K562 (cell line): ENCODE measurements at regions not wholly inside any gene's neighbourhood (a gene's known extent, or its start where the extent isn't known, plus 50 kb on each side); places are given as distances from the start of the nearest gene placed in this dataset.

Experiments
- ATAC-seq: fragments of 200-7000 bp; cut with Tn5 transposase; 3 replicates; pipeline ENCODE4 v1.9.1; 2020; ENCODE audit warnings: moderate library complexity
- BruUV-seq: library from RNA; stranded (reverse); fragments of 400-500 nt; replicated peaks from 2 replicates; lab custom pipeline; 2021; lab: Mats Ljungman, UMichigan
- CTCF ChIA-PET: fragments of 300-600 bp; formaldehyde crosslinking; extraction: SDS; loops from one replicate; lab custom pipeline; 2021; ENCODE audit warnings: low intra/inter-chr PET ratio; lab: Yijun Ruan, JAX
- POLR2A ChIA-PET: fragments of 300-600, 350-650 bp; sonication (Branson Sonifier 250); formaldehyde crosslinking; extraction: SDS; loops from one replicate; lab custom pipeline; 2021; ENCODE audit warnings: antibody characterized with exemption, inconsistent platforms; lab: Yijun Ruan, JAX
- DNase-seq, 4 experiments: peaks; one replicate each; pipeline versions ENCODE4 v3.0.0 to v3.0.0-alpha.2; 2011 to 2018; ENCODE audit warnings: low spot score in 3 of 4, mixed read lengths in 3 of 4; ENCODE audit errors: extremely low read depth in 1 of 4
- FAIRE-seq: peaks from 2 replicates; lab custom pipeline; 2011; peaks lifted over from hg19 to GRCh38; lab: Jason Lieb, UNC
- H2AFZ ChIP-seq: 2 replicates; pipeline ENCODE4 v1.6.0; 2011; ENCODE audit warnings: low read depth, low read length, control low read depth, inconsistent platforms
- H3K27ac ChIP-seq: fragments of 200-600 bp; 3 replicates; pipeline ENCODE4 v1.8.0; 2011; ENCODE audit warnings: low read depth, mild to moderate bottlenecking, control low read depth, inconsistent platforms, low read length, moderate library complexity, mixed read lengths; ENCODE audit errors: extremely low read depth
- H3K27me3 ChIP-seq, 2 experiments: fragments of 300-600 bp in 1 of 2; 2 replicates in 1 of 2; 3 replicates in 1 of 2; pipeline versions ENCODE4 v1.6.0 to v1.8.0; 2011; ENCODE audit warnings: inconsistent platforms in 2 of 2, low read length in 2 of 2, mild to moderate bottlenecking in 1 of 2, mixed read lengths in 1 of 2, moderate library complexity in 1 of 2; ENCODE audit not compliant: control insufficient read depth in 2 of 2, insufficient read depth in 2 of 2
- H3K36me3 ChIP-seq: fragments of 300-600 bp; 3 replicates; pipeline ENCODE4 v1.8.0; 2011; ENCODE audit warnings: mild to moderate bottlenecking, low read length, inconsistent platforms; ENCODE audit not compliant: control insufficient read depth, insufficient read depth
- H3K4me1 ChIP-seq, 2 experiments: fragments of 200-600 bp in 1 of 2; replicated peaks in 1 of 2; 2 replicates in 1 of 2; 3 replicates in 1 of 2; pipeline versions ENCODE4 v1.5.1 to v1.8.0; 2011; ENCODE audit warnings: inconsistent platforms in 2 of 2, low read length in 2 of 2, mild to moderate bottlenecking in 1 of 2, mixed read lengths in 1 of 2, moderate library complexity in 1 of 2; ENCODE audit not compliant: control insufficient read depth in 2 of 2, insufficient read depth in 2 of 2
- H3K4me2 ChIP-seq: 2 replicates; pipeline ENCODE4 v1.6.1; 2011; ENCODE audit warnings: low read length, control low read depth, inconsistent platforms, mixed read lengths; ENCODE audit not compliant: insufficient read depth
- H3K4me3 ChIP-seq: fragments of 200-600 bp; sonication (generic), shearing (Covaris generic); 2 replicates; pipeline ENCODE4 v1.5.1; 2016; ENCODE audit warnings: control low read depth, inconsistent platforms
- H3K79me2 ChIP-seq: fragments of 200-600 bp; 3 replicates; pipeline ENCODE4 v1.8.0; 2011; ENCODE audit warnings: low read length, inconsistent platforms; ENCODE audit not compliant: control insufficient read depth, insufficient read depth
- H3K9ac ChIP-seq, 2 experiments: 2 replicates each; pipeline versions ENCODE4 v1.6.0 to v1.6.1; 2011; ENCODE audit warnings: low read depth in 2 of 2, low read length in 2 of 2, control low read depth in 1 of 2, inconsistent platforms in 1 of 2, mild to moderate bottlenecking in 1 of 2, mixed read lengths in 1 of 2; ENCODE audit not compliant: insufficient read depth in 1 of 2
- H3K9me1 ChIP-seq: one replicate; pipeline ENCODE4 v1.6.0; 2011; ENCODE audit warnings: inconsistent platforms, mild to moderate bottlenecking, low read length, moderate library complexity; ENCODE audit not compliant: control insufficient read depth, insufficient read depth
- H3K9me3 ChIP-seq: replicated peaks from 2 replicates; pipeline ENCODE4 v1.5.1; 2011; ENCODE audit warnings: low read depth, low read length, inconsistent platforms; ENCODE audit not compliant: control insufficient read depth, insufficient read depth
- H4K20me1 ChIP-seq: replicated peaks from 2 replicates; pipeline ENCODE4 v1.6.1; 2011; ENCODE audit warnings: low read length, inconsistent platforms, mixed read lengths; ENCODE audit not compliant: control insufficient read depth, insufficient read depth
- ARID1B ChIP-seq: fragments of 450-650 bp; IDR thresholded peaks from 2 replicates; pipeline ENCODE4 v1.6.1; 2016; ENCODE audit warnings: antibody characterized with exemption, mild to moderate bottlenecking, inconsistent platforms
- DPF2 ChIP-seq: fragments of 450-650 bp; IDR thresholded peaks from 2 replicates; pipeline ENCODE4 v1.6.1; 2016
- MAZ ChIP-seq, 2 experiments: fragments of 450-650 bp in 1 of 2; sonication (generic) in 1 of 2; formaldehyde crosslinking; IDR thresholded peaks in 1 of 2; conservative IDR thresholded peaks in 1 of 2; 2 replicates each; pipeline versions ENCODE4 v1.4.0 to v1.5.0; 2020; ENCODE audit warnings: mild to moderate bottlenecking in 1 of 2, missing genetic modification reagents in 1 of 2
- NONO ChIP-seq, 2 experiments: fragments of 200-400 bp in 1 of 2; fragments of 450-650 bp in 1 of 2; formaldehyde crosslinking in 1 of 2; IDR thresholded peaks; 2 replicates each; pipeline ENCODE4 v1.6.1; 2017; ENCODE audit warnings: low read depth in 2 of 2, mild to moderate bottlenecking in 2 of 2, moderate library complexity in 2 of 2, low read length in 1 of 2
- NR4A1 ChIP-seq, 2 experiments: fragments of 250-450 bp in 1 of 2; fragments of 450-650 bp in 1 of 2; sonication (Bioruptor Pico) in 1 of 2; IDR thresholded peaks; 2 replicates each; pipeline versions ENCODE4 v1.4.0 to v1.6.1; 2016 to 2020; ENCODE audit warnings: mild to moderate bottlenecking in 2 of 2, missing compliant biosample characterization in 1 of 2, missing genetic modification characterization in 1 of 2, moderate library complexity in 1 of 2
- RBM25 ChIP-seq: fragments of 200-400 bp; formaldehyde crosslinking; IDR thresholded peaks from 2 replicates; pipeline ENCODE4 v1.6.1; 2018; ENCODE audit warnings: low read length, low read depth, moderate library complexity; ENCODE audit not compliant: severe bottlenecking
- RFX5 ChIP-seq: IDR thresholded peaks from 2 replicates; pipeline ENCODE4 v1.6.1; 2011; ENCODE audit warnings: low read depth, mild to moderate bottlenecking, improper control_type of control experiment, low read length
- TAF7 ChIP-seq: fragments of 450-650 bp; IDR thresholded peaks from 2 replicates; pipeline ENCODE4 v1.6.1; 2016; ENCODE audit warnings: missing genetic modification characterization, missing compliant biosample characterization
- TCF7 ChIP-seq: sonication (generic); IDR thresholded peaks from 2 replicates; pipeline ENCODE4 v1.6.1; 2016; ENCODE audit warnings: antibody characterized with exemption, borderline replicate concordance
- TGIF2 ChIP-seq: sonication (generic); formaldehyde crosslinking; IDR thresholded peaks from 2 replicates; pipeline ENCODE4 v1.8.1; 2022; ENCODE audit warnings: mild to moderate bottlenecking, missing genetic modification reagents, moderate library complexity
- ZC3H4 ChIP-seq: sonication (generic); formaldehyde crosslinking; IDR thresholded peaks from 2 replicates; pipeline ENCODE4 v1.9.0; 2021; ENCODE audit warnings: missing genetic modification reagents, borderline replicate concordance
- ZNF175 ChIP-seq: fragments of 200-800 bp; sonication (Bioruptor generic); IDR thresholded peaks from 2 replicates; pipeline ENCODE4 v1.6.1; 2016; ENCODE audit warnings: low read depth, mild to moderate bottlenecking, missing genetic modification characterization, missing compliant biosample characterization
- ZNF75A ChIP-seq: fragments of 450-650 bp; formaldehyde crosslinking; IDR thresholded peaks from 2 replicates; pipeline ENCODE4 v1.4.0; 2020; ENCODE audit warnings: mild to moderate bottlenecking
- ZNF766 ChIP-seq: fragments of 200-800 bp; sonication (Bioruptor generic); conservative IDR thresholded peaks from 2 replicates; pipeline ENCODE4 v1.6.1; 2016; ENCODE audit warnings: missing genetic modification characterization, missing compliant biosample characterization
- ZNF830 ChIP-seq: fragments of 250-450 bp; sonication (Bioruptor Pico); IDR thresholded peaks from 2 replicates; pipeline ENCODE4 v1.5.0; 2021; ENCODE audit warnings: mild to moderate bottlenecking
- WGBS: fragments of 100-300 bp; shearing (Covaris generic); methylation state at CpG from one replicate; pipeline ENCODE4 v1.1.6; 2016; ENCODE audit warnings: low coverage, mixed read lengths; ENCODE audit not compliant: insufficient coverage; ENCODE audit errors: missing lambda C conversion rate; 5-methylcytosine and 5-hydroxymethylcytosine counted together
- in situ Hi-C: fragments of 300-500 bp; cut with MboI; formaldehyde crosslinking; loops from 4 replicates; pipeline ENCODE4 v1.15.0; 2018; ENCODE audit warnings: inconsistent platforms, mixed read lengths
- intact Hi-C: fragments of 100-400 bp; cut with micrococcal nuclease; formaldehyde crosslinking; loops from 2 replicates; pipeline ENCODE4 v1.14.2; 2022
- TF ChIP-seq, protein P1 (sequence below), 3 experiments: fragments of 200-800 bp in 1 of 3; sonication (Bioruptor generic) in 1 of 3; sonication (generic) in 1 of 3; formaldehyde crosslinking in 1 of 3; IDR thresholded peaks; 2 replicates each; pipeline versions ENCODE4 v1.6.1 to v1.8.0; 2016 to 2022; ENCODE audit warnings: mild to moderate bottlenecking in 2 of 3, missing compliant biosample characterization in 2 of 3, missing genetic modification characterization in 2 of 3, missing genetic modification reagents in 1 of 3
- TF ChIP-seq, protein P2 (sequence below): IDR thresholded peaks from 2 replicates; pipeline ENCODE4 v1.6.1; 2012; ENCODE audit warnings: low read depth, low read length, improper control_type of control experiment, borderline replicate concordance

DNA sequence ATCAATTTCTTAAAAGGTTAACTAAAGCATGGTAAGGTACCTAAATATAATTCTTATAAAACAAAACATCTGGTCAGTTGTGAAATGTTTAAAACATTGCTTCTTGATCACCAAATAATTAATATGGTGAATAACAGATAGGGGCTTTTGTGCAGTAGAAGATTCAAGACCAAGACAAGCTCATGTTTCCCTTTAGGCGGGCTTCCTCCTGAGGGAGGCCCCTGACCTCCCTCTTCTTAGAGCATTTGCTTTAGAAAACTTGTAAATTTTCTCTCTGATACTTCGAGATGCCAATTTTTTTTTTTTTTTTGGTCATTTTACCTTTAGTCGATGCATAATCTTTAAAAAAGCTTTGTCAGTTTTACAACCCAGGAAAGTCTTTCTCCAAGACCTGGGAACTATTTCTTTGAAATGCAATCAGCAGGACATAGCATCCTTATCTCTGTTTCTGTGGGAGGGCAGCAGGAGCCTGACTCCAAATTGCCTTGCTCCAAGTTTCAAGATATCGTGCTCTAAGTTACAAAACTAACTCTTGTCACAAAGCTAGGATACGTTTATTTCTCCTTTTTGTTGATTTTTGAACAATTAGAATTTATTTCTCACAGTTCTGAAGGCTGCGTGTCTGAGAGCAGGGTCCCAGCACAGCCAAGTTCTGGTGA is 66.6 kb upstream of the BICD1 start:
- DNase-seq (peak; percentile 47 to 78 (median 60)), FAIRE-seq (peak; percentile 94), ATAC-seq (peak; percentile 79)
- no peaks in the 10 kb centered on the region for H3K9me1 ChIP-seq
- no TSS peak for BruUV-seq
- ChIA-PET CTCF (no interaction called here), POLR2A (interaction anchor here (0.6 to 1.4 kb wide), 7 partner anchors 8 to 926 kb away, joined by 3 to 4 read pairs (median 3); no protein-coding TSS in a partner anchor)
- H3K79me2 ChIP-seq, result no peaks in the 10 kb centered on the region
- WGBS, result 1% methylated on average over 6 of the region's 6 CpGs
- H4K20me1 ChIP-seq, result no peaks in the 10 kb centered on the region
- H3K27me3 ChIP-seq, result no peaks in the 10 kb centered on the region
- no peaks in the 10 kb centered on the region for H3K36me3 ChIP-seq
- H3K4me1 ChIP-seq, result peaks cover 26 to 27% of the 10 kb centered on the region in 2 experiments
- H3K4me2 ChIP-seq, result peak overlapping the region; percentile 53; the same call in 1 of the 2 replicates
- H3K9ac ChIP-seq, result peak overlapping the region; percentile 24 to 74; a peak in 2 of 4 replicates
- H3K27ac ChIP-seq, result peak overlapping the region; percentile 56
- H3K4me3 ChIP-seq, result no peak overlapping the region
- in situ Hi-C loops (no loop called here), intact Hi-C loops (no loop called here)
- H2AFZ ChIP-seq, result peak overlapping the region; percentile 81
- H3K9me3 ChIP-seq, result peaks cover 24% of the 10 kb centered on the region
- TF ChIP-seq NONO (IDR thresholded peaks at IDR 0.05; ENCODE audit: low read depth in 2 of 2, low read length in 1 of 2), result no peak
- TF ChIP-seq, protein P1, sequence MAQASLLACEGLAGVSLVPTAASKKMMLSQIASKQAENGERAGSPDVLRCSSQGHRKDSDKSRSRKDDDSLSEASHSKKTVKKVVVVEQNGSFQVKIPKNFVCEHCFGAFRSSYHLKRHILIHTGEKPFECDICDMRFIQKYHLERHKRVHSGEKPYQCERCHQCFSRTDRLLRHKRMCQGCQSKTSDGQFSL (CRISPR knock-in tag; IDR thresholded peaks at IDR 0.05), result no peak
- TF ChIP-seq, protein P1 (tag; IDR thresholded peaks at IDR 0.05), result 0 out of 4 replicates have a peak, but pooled peaks of 1 of the 2 experiments have one; percentile 16
- TF ChIP-seq ZNF830 (CRISPR knock-in tag), result no peak
- TF ChIP-seq RBM25, result no peak
- TF ChIP-seq, protein P2, sequence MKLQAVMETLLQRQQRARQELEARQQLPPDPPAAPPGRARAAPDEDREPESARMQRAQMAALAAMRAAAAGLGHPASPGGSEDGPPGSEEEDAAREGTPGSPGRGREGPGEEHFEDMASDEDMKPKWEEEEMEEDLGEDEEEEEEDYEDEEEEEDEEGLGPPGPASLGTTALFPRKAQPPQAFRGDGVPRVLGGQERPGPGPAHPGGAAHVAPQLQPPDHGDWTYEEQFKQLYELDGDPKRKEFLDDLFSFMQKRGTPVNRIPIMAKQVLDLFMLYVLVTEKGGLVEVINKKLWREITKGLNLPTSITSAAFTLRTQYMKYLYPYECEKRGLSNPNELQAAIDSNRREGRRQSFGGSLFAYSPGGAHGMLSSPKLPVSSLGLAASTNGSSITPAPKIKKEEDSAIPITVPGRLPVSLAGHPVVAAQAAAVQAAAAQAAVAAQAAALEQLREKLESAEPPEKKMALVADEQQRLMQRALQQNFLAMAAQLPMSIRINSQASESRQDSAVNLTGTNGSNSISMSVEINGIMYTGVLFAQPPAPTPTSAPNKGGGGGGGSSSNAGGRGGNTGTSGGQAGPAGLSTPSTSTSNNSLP, result no peak
- peak; percentile 73 for TF ChIP-seq ARID1B
- no peak for TF ChIP-seq TAF7 (tag)
- TF ChIP-seq NR4A1 (CRISPR knock-in tag; IDR thresholded peaks at IDR 0.05), result no peak
- 0 out of 2 replicates have a peak, but pooled peaks have one; percentile 38 for TF ChIP-seq NR4A1 (tag; IDR thresholded peaks at IDR 0.05)
- TF ChIP-seq ZNF766 (CRISPR knock-in tag), result 0 out of 2 replicates have a peak, but pooled peaks have one; percentile 58
- TF ChIP-seq RFX5, result no peak
- no peak for TF ChIP-seq ZNF75A
- TF ChIP-seq MAZ (CRISPR knock-in tag; conservative IDR thresholded peaks at IDR 0.05 in 1 of 2, IDR thresholded peaks at IDR 0.05 in 1 of 2), result 0 out of 4 replicates have a peak, but pooled peaks of 1 of the 2 experiments have one; percentile 18
- TF ChIP-seq TCF7, result no peak
- TF ChIP-seq TGIF2 (CRISPR knock-in tag), result no peak
- peak; percentile 82 for TF ChIP-seq DPF2
- no peak for TF ChIP-seq ZC3H4 (CRISPR knock-in tag)
- TF ChIP-seq ZNF175 (CRISPR knock-in tag), result peak; percentile 66; the same call in 1 of the 2 replicates
